ENCODE measurements at regions not wholly inside any gene's neighbourhood (a gene's known extent, or its start where the extent isn't known, plus 50 kb on each side); places are given as distances from the start of the nearest gene placed in this dataset.

- Histone ChIP-seq H3K27ac (ENCODE audit: low read length in 2 of 2) (no peak overlapping the region), H3K79me2 (ENCODE audit: control insufficient read depth, insufficient read depth, low read length) (no peaks in the 10 kb centered on the region), H2AFZ (ENCODE audit: insufficient read depth, low read depth, low read length, poor library complexity, severe bottlenecking) (no peak overlapping the region), H3K27me3 (replicated peaks in 1 of 4; ENCODE audit: control extremely low read depth in 1 of 4, control insufficient read depth in 3 of 4, insufficient read depth in 4 of 4, low read length in 3 of 4) (no peaks in the 10 kb centered on the region), H3K36me3 (replicated peaks in 1 of 2; ENCODE audit: control extremely low read depth in 1 of 2, control insufficient read depth in 1 of 2, extremely low read depth in 1 of 2, insufficient read depth in 2 of 2, low read length in 1 of 2) (no peaks in the 10 kb centered on the region), H3K4me3 (ENCODE audit: control extremely low read depth in 1 of 5, extremely low read depth in 1 of 5, insufficient read depth in 1 of 5, low read depth in 2 of 5, low read length in 4 of 5) (no peak overlapping the region), H4K20me1 (ENCODE audit: control insufficient read depth, insufficient read depth, low read length, poor library complexity, severe bottlenecking) (no peaks in the 10 kb centered on the region), H3K9ac (ENCODE audit: low read length) (no peak overlapping the region), H3K4me2 (replicated peaks; ENCODE audit: low read depth, low read length, poor library complexity, severe bottlenecking) (no peak overlapping the region), H3K4me1 (ENCODE audit: control insufficient read depth in 2 of 2, insufficient read depth in 2 of 2, low read length in 2 of 2) (no peaks in the 10 kb centered on the region), H3K9me3 (ENCODE audit: control extremely low read depth in 1 of 3, control insufficient read depth in 2 of 3, insufficient read depth in 1 of 3, low read length in 2 of 3) (peaks cover 0 to 7% (median 0%) of the 10 kb centered on the region in 3 donors)
- no CpG with 5 or more reads among the region's 1 CpG for WGBS (ENCODE audit: insufficient coverage)
- Mint-ChIP-seq H3K4me3 (no peak overlapping the region), H3K9me3 (ENCODE audit: insufficient read depth) (no peaks in the 10 kb centered on the region), H3K27me3 (no peaks in the 10 kb centered on the region), H3K4me1 (no peaks in the 10 kb centered on the region), H3K27ac (no peak overlapping the region)
- ATAC-seq (ENCODE audit: low read depth) (no peak), DNase-seq (no peak)
- intact Hi-C loops (cut with micrococcal nuclease): no loop called here
- ChIA-PET CTCF (no interaction called here), POLR2A (no interaction called here)
- TF ChIP-seq EZH2 (IDR thresholded peaks at IDR 0.05; ENCODE audit: borderline replicate concordance, insufficient read depth, low read depth, low read length, poor library complexity, severe bottlenecking) (no peak), CTCF (IDR thresholded peaks at IDR 0.05) (no peak)
These were observed 655.7 kb downstream of the METTL15 start for GRCh38 chr11:28763876-28764275.

GRCh38 chr11:28763151-28763550 is 655.0 kb downstream of the METTL15 start:
- intact Hi-C loops (cut with micrococcal nuclease): no loop called here
- Mint-ChIP-seq H3K4me1 (no peaks in the 10 kb centered on the region), H3K4me3 (no peak overlapping the region), H3K27me3 (no peaks in the 10 kb centered on the region), H3K27ac (no peak overlapping the region), H3K9me3 (ENCODE audit: insufficient read depth) (no peaks in the 10 kb centered on the region)
- no peaks in the 10 kb centered on the region for H4K20me1 ChIP-seq (ENCODE audit: control insufficient read depth, insufficient read depth, low read length, poor library complexity, severe bottlenecking)
- ChIA-PET CTCF (no interaction called here), POLR2A (no interaction called here)
- H3K4me1 ChIP-seq (ENCODE audit: control insufficient read depth in 2 of 2, insufficient read depth in 2 of 2, low read length in 2 of 2): no peaks in the 10 kb centered on the region
- ATAC-seq (ENCODE audit: low read depth): no peak
- no peak overlapping the region for H3K4me3 ChIP-seq (ENCODE audit: control extremely low read depth in 1 of 5, extremely low read depth in 1 of 5, insufficient read depth in 1 of 5, low read depth in 2 of 5, low read length in 4 of 5)
- H3K9me3 ChIP-seq (ENCODE audit: control extremely low read depth in 1 of 3, control insufficient read depth in 2 of 3, insufficient read depth in 1 of 3, low read length in 2 of 3): peaks cover 0 to 7% (median 0%) of the 10 kb centered on the region in 3 donors
- TF ChIP-seq CTCF (IDR thresholded peaks at IDR 0.05) (no peak), EZH2 (IDR thresholded peaks at IDR 0.05; ENCODE audit: borderline replicate concordance, insufficient read depth, low read depth, low read length, poor library complexity, severe bottlenecking) (no peak)
- no peaks in the 10 kb centered on the region for H3K79me2 ChIP-seq (ENCODE audit: control insufficient read depth, insufficient read depth, low read length)
- no peaks in the 10 kb centered on the region for H3K36me3 ChIP-seq (replicated peaks in 1 of 2; ENCODE audit: control extremely low read depth in 1 of 2, control insufficient read depth in 1 of 2, extremely low read depth in 1 of 2, insufficient read depth in 2 of 2, low read length in 1 of 2)
- no peak overlapping the region for H3K27ac ChIP-seq (ENCODE audit: low read length in 2 of 2)
- H3K27me3 ChIP-seq (replicated peaks in 1 of 4; ENCODE audit: control extremely low read depth in 1 of 4, control insufficient read depth in 3 of 4, insufficient read depth in 4 of 4, low read length in 3 of 4): no peaks in the 10 kb centered on the region
- WGBS (ENCODE audit: insufficient coverage): no CpG with 5 or more reads among the region's 1 CpG
- H3K4me2 ChIP-seq (replicated peaks; ENCODE audit: low read depth, low read length, poor library complexity, severe bottlenecking): no peak overlapping the region
- H2AFZ ChIP-seq (ENCODE audit: insufficient read depth, low read depth, low read length, poor library complexity, severe bottlenecking): no peak overlapping the region
- H3K9ac ChIP-seq (ENCODE audit: low read length): no peak overlapping the region
- DNase-seq: no peak

Data from B cell (primary cell).